ENCODE measurements at regions not wholly inside any gene's neighbourhood (a gene's known extent, or its start where the extent isn't known, plus 50 kb on each side); places are given as distances from the start of the nearest gene placed in this dataset.

DNA sequence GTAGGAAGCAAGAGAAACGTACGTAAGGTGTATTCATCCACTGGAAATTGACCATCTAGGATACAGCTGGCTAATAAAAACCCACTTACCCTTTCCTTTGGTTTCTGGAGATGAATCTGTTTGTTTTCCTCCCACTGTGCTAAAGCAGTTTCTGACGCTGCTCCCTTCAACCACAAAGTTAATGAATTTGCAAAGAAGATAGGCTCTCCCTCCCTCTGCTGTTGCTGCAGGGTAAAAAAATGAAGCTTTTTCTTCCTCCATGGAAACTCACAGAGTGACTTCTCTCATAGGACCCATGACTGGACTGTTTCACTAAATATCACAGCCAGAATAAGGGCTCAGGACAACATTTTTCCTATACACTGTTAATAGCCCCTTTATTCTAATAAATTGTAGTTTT, 172.1 kb upstream of the LRRN1 start:
- TF ChIP-seq EZH2 (IDR thresholded peaks at IDR 0.05) (no peak), POLR2AphosphoS5 (IDR thresholded peaks at IDR 0.05; ENCODE audit: borderline replicate concordance, low read depth, low read length) (no peak), FOXP2 (optimal IDR thresholded peaks at IDR 0.05; ENCODE audit: control extremely low read depth, extremely low read length, insufficient read depth) (no peak)

All from SK-N-MC (cell line).